ENCODE measurements at regions not wholly inside any gene's neighbourhood (a gene's known extent, or its start where the extent isn't known, plus 50 kb on each side); places are given as distances from the start of the nearest gene placed in this dataset.

DNA sequence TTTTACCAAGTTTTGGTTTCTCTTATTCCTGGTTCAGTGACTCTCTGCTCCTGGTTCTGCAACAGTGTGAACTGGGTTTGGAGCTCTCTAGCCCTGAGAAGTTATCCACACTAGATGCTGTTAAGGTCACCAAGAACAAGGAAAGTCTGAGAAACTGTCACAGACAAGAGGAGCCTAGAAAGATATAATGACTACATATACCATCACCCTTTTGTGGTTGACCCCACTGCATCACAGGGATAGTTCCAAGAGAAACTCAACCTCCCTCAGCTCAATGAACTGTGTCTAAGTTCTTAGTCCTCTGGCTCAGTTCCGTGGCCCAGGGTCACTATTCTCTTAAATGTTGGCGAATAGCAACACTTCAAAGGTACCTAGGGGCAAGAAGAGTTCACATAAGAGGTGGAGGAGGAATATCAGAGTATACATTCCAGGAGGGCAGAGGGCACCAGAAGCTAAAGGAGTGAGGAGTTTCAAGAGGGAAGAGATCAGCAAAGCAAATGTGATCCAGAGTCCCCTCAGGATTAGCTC lies 171.5 kb downstream of the BUB3 start:
- no peak overlapping the region for H3K27ac ChIP-seq
- no peaks in the 10 kb centered on the region for H3K9me3 ChIP-seq
- DNase-seq (no peak), ATAC-seq (no peak)
- intact Hi-C loops (cut with DNase I), result no loop called here
- H3K27me3 ChIP-seq, result no peaks in the 10 kb centered on the region
- H3K4me1 ChIP-seq, result no peaks in the 10 kb centered on the region
- H3K4me3 ChIP-seq, result no peak overlapping the region
- no peaks in the 10 kb centered on the region for H3K36me3 ChIP-seq
- TF ChIP-seq, protein P1, sequence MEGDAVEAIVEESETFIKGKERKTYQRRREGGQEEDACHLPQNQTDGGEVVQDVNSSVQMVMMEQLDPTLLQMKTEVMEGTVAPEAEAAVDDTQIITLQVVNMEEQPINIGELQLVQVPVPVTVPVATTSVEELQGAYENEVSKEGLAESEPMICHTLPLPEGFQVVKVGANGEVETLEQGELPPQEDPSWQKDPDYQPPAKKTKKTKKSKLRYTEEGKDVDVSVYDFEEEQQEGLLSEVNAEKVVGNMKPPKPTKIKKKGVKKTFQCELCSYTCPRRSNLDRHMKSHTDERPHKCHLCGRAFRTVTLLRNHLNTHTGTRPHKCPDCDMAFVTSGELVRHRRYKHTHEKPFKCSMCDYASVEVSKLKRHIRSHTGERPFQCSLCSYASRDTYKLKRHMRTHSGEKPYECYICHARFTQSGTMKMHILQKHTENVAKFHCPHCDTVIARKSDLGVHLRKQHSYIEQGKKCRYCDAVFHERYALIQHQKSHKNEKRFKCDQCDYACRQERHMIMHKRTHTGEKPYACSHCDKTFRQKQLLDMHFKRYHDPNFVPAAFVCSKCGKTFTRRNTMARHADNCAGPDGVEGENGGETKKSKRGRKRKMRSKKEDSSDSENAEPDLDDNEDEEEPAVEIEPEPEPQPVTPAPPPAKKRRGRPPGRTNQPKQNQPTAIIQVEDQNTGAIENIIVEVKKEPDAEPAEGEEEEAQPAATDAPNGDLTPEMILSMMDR (IDR thresholded peaks at IDR 0.05), result no peak

DNA sequence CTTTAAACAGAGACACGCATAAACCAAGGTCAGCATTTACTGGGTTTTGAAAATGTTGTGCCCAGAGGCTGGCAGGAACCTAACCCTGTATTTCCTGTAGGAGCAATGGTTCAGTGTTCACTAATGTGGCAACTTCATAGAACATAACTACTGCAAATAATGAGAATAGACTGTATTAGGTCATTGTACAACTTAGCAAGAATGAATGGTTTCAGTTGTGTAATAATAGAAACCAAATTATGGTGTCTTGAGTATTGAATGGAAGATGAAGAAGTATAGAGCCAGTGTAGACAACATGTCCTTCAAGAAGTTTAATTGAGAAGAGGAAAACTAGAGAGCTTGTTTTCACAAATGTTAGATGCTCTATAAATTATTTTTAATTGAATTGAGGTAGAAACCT lies 172.5 kb downstream of the BUB3 start:
- H3K27me3 ChIP-seq, result no peaks in the 10 kb centered on the region
- TF ChIP-seq, protein P1 (IDR thresholded peaks at IDR 0.05), result no peak
- H3K36me3 ChIP-seq, result no peaks in the 10 kb centered on the region
- no peaks in the 10 kb centered on the region for H3K4me1 ChIP-seq
- no peak overlapping the region for H3K27ac ChIP-seq
- H3K4me3 ChIP-seq, result no peak overlapping the region
- no peaks in the 10 kb centered on the region for H3K9me3 ChIP-seq
- intact Hi-C loops (cut with DNase I), result no loop called here
- no peak for ATAC-seq
- DNase-seq, result no peak

GRCh38 chr10:123327450-123327849 lies 173.2 kb downstream of the BUB3 start:
- H3K27me3 ChIP-seq, result no peaks in the 10 kb centered on the region
- intact Hi-C loops (cut with DNase I), result no loop called here
- no peak overlapping the region for H3K27ac ChIP-seq
- no peaks in the 10 kb centered on the region for H3K4me1 ChIP-seq
- ATAC-seq (no peak), DNase-seq (no peak)
- H3K4me3 ChIP-seq, result no peak overlapping the region
- TF ChIP-seq, protein P1 (IDR thresholded peaks at IDR 0.05), result no peak
- H3K9me3 ChIP-seq, result no peaks in the 10 kb centered on the region
- no peaks in the 10 kb centered on the region for H3K36me3 ChIP-seq

- Histone ChIP-seq H3K27ac (no peak overlapping the region), H3K4me1 (no peaks in the 10 kb centered on the region), H3K36me3 (no peaks in the 10 kb centered on the region), H3K27me3 (no peaks in the 10 kb centered on the region), H3K4me3 (no peak overlapping the region), H3K9me3 (no peaks in the 10 kb centered on the region)
- TF ChIP-seq, protein P1 (IDR thresholded peaks at IDR 0.05), result no peak
- DNase-seq, result no peak
- intact Hi-C loops (cut with DNase I), result no loop called here
- no peak for ATAC-seq
Observed at GRCh38 chr10:123327896-123328295, 173.7 kb downstream of the BUB3 start.

DNA sequence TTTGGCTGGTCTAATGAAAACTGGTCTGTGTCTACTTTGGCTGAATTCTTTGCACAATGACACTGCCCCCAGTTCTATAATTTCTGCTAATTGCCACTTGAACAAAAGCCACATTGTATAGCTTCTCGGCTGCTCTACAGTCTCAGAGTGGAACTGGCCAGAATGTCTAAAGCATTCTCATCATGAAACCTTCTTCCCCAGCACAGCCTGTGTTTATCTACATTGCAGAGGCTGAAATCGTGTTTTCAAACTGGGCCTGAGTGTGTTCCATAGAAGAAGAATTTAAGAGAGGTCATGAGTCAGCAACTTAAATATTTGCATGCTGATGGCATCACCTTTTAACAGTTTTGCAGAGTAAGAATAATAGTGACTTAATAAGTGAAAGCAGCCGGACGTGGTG lies 177.2 kb downstream of the BUB3 start:
- TF ChIP-seq, protein P1 (IDR thresholded peaks at IDR 0.05), result no peak
- ATAC-seq (peak; percentile 68), DNase-seq (no peak)
- H3K36me3 ChIP-seq, result no peaks in the 10 kb centered on the region
- intact Hi-C loops (cut with DNase I), result no loop called here
- no peaks in the 10 kb centered on the region for H3K4me1 ChIP-seq
- no peak overlapping the region for H3K4me3 ChIP-seq
- H3K27ac ChIP-seq, result no peak overlapping the region
- H3K27me3 ChIP-seq, result no peaks in the 10 kb centered on the region
- no peaks in the 10 kb centered on the region for H3K9me3 ChIP-seq

All from left lung (tissue), 4 donors.